ENCODE measurements at regions not wholly inside any gene's neighbourhood (a gene's known extent, or its start where the extent isn't known, plus 50 kb on each side); places are given as distances from the start of the nearest gene placed in this dataset.

GRCh38 chr1:96183485-96183884, 538.1 kb upstream of the PTBP2 start:
- intact Hi-C loops (cut with micrococcal nuclease): no loop called here

DNA sequence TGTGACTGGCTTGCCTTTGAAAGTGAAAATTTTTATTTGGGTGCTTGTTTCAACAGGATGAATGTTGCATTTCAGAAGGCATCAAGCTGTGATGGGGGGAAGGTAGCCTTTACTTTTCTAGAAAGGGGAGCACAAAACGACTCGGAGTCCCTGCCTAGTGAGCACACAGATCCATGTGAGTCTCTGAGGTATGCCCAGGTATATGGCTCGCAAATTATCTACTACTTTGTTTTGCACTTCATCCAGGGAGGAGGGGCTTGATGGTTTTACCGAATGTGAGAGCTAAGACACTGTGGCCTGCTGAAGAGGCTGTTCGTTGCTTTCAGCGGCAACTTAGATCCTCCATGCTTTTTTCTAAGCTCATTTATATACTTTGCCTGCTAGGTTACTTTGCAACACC, 537.7 kb upstream of the PTBP2 start:
- H3K27ac ChIP-seq (ENCODE audit: low read depth in 1 of 2, low read length in 2 of 2): no peak overlapping the region
- H3K9me3 ChIP-seq (replicated peaks in 1 of 2; ENCODE audit: control insufficient read depth in 1 of 2, insufficient read depth in 1 of 2, low read length in 2 of 2): peaks cover 0 to 7% of the 10 kb centered on the region in 2 donors
- intact Hi-C loops (cut with micrococcal nuclease): no loop called here
- H3K27ac Mint-ChIP-seq: no peak overlapping the region
- H3K9ac ChIP-seq (ENCODE audit: insufficient read depth, low read length, poor library complexity, severe bottlenecking): no peak overlapping the region
- H3K36me3 ChIP-seq (replicated peaks in 1 of 2; ENCODE audit: control insufficient read depth in 1 of 2, insufficient read depth in 2 of 2, low read length in 2 of 2): no peaks in the 10 kb centered on the region
- no peaks in the 10 kb centered on the region for H4K20me1 ChIP-seq (ENCODE audit: insufficient read depth, low read length)
- H3K4me1 ChIP-seq (ENCODE audit: control insufficient read depth in 1 of 2, insufficient read depth in 2 of 2, low read length in 2 of 2): no peaks in the 10 kb centered on the region
- no peak overlapping the region for H2AFZ ChIP-seq (ENCODE audit: insufficient read depth, low read depth, low read length, poor library complexity, severe bottlenecking)
- H3K4me3 Mint-ChIP-seq: no peak overlapping the region
- H3K79me2 ChIP-seq (ENCODE audit: insufficient read depth, low read length): no peaks in the 10 kb centered on the region
- no peak overlapping the region for H3K4me2 ChIP-seq (replicated peaks; ENCODE audit: extremely low read depth, low read length, poor library complexity, severe bottlenecking)
- DNase-seq: no peak
- no peaks in the 10 kb centered on the region for H3K4me1 Mint-ChIP-seq
- H3K27me3 Mint-ChIP-seq (ENCODE audit: low read depth in 3 of 3): peaks cover 0 to 1% (median 0%) of the 10 kb centered on the region in 3 donors
- H3K27me3 ChIP-seq (ENCODE audit: control insufficient read depth in 2 of 2, insufficient read depth in 2 of 2, low read length in 2 of 2): no peaks in the 10 kb centered on the region
- no peak for TF ChIP-seq CTCF (IDR thresholded peaks at IDR 0.05)
- H3K4me3 ChIP-seq (replicated peaks in 1 of 3; ENCODE audit: low read depth in 2 of 3, low read length in 3 of 3): no peak overlapping the region
- no CpG with 5 or more reads among the region's 6 CpGs for WGBS (ENCODE audit: insufficient coverage)
- no peaks in the 10 kb centered on the region for H3K36me3 Mint-ChIP-seq
- H3K9me3 Mint-ChIP-seq: peaks cover 0 to 9% (median 4%) of the 10 kb centered on the region in 7 donors

More at GRCh38 chr1:96183485-96183884, 538.1 kb upstream of the PTBP2 start:
- Histone ChIP-seq H3K4me2 (replicated peaks; ENCODE audit: extremely low read depth, low read length, poor library complexity, severe bottlenecking) (no peak overlapping the region), H4K20me1 (ENCODE audit: insufficient read depth, low read length) (no peaks in the 10 kb centered on the region), H3K79me2 (ENCODE audit: insufficient read depth, low read length) (no peaks in the 10 kb centered on the region), H3K4me3 (replicated peaks in 1 of 3; ENCODE audit: low read depth in 2 of 3, low read length in 3 of 3) (no peak overlapping the region), H3K9me3 (replicated peaks in 1 of 2; ENCODE audit: control insufficient read depth in 1 of 2, insufficient read depth in 1 of 2, low read length in 2 of 2) (peaks cover 0 to 7% of the 10 kb centered on the region in 2 donors), H3K27me3 (ENCODE audit: control insufficient read depth in 2 of 2, insufficient read depth in 2 of 2, low read length in 2 of 2) (no peaks in the 10 kb centered on the region), H2AFZ (ENCODE audit: insufficient read depth, low read depth, low read length, poor library complexity, severe bottlenecking) (no peak overlapping the region), H3K4me1 (ENCODE audit: control insufficient read depth in 1 of 2, insufficient read depth in 2 of 2, low read length in 2 of 2) (no peaks in the 10 kb centered on the region), H3K27ac (ENCODE audit: low read depth in 1 of 2, low read length in 2 of 2) (no peak overlapping the region), H3K36me3 (replicated peaks in 1 of 2; ENCODE audit: control insufficient read depth in 1 of 2, insufficient read depth in 2 of 2, low read length in 2 of 2) (no peaks in the 10 kb centered on the region), H3K9ac (ENCODE audit: insufficient read depth, low read length, poor library complexity, severe bottlenecking) (no peak overlapping the region)
- no CpG with 5 or more reads among the region's 2 CpGs for WGBS (ENCODE audit: insufficient coverage)
- peaks cover 0 to 1% (median 0%) of the 10 kb centered on the region in 3 donors for H3K27me3 Mint-ChIP-seq (ENCODE audit: low read depth in 3 of 3)
- no peaks in the 10 kb centered on the region for H3K4me1 Mint-ChIP-seq
- no peaks in the 10 kb centered on the region for H3K36me3 Mint-ChIP-seq
- peaks cover under 1 to 8% (median 4%) of the 10 kb centered on the region in 7 donors for H3K9me3 Mint-ChIP-seq
- no peak overlapping the region for H3K4me3 Mint-ChIP-seq
- H3K27ac Mint-ChIP-seq: no peak overlapping the region
- no peak for TF ChIP-seq CTCF (IDR thresholded peaks at IDR 0.05)
- DNase-seq: no peak

Measured in CD14-positive monocyte (primary cell).